GM12891 (cell line): ENCODE measurements at regions not wholly inside any gene's neighbourhood (a gene's known extent, or its start where the extent isn't known, plus 50 kb on each side); places are given as distances from the start of the nearest gene placed in this dataset.

Experiments
- PAX5 ChIP-seq: IDR thresholded peaks from 2 replicates; pipeline ENCODE4 v1.6.1; 2011; ENCODE audit warnings: low read length, moderate library complexity, mild to moderate bottlenecking; ENCODE audit not compliant: insufficient read depth, severe bottlenecking
- POLR2A ChIP-seq: IDR thresholded peaks from 2 replicates; pipeline ENCODE4 v1.6.1; 2011; ENCODE audit warnings: low read depth, low read length, control low read depth
- POLR2AphosphoS5 ChIP-seq: IDR thresholded peaks from 2 replicates; pipeline ENCODE4 v1.6.1; 2011; ENCODE audit warnings: low read depth, low read length, control low read depth
- POU2F2 ChIP-seq: IDR thresholded peaks from 2 replicates; pipeline ENCODE4 v1.6.1; 2011; ENCODE audit warnings: low read depth, mild to moderate bottlenecking, control low read depth, low read length, moderate library complexity
- TAF1 ChIP-seq: IDR thresholded peaks from 2 replicates; pipeline ENCODE4 v1.6.1; 2011; ENCODE audit warnings: low read depth, low read length, control low read depth

DNA sequence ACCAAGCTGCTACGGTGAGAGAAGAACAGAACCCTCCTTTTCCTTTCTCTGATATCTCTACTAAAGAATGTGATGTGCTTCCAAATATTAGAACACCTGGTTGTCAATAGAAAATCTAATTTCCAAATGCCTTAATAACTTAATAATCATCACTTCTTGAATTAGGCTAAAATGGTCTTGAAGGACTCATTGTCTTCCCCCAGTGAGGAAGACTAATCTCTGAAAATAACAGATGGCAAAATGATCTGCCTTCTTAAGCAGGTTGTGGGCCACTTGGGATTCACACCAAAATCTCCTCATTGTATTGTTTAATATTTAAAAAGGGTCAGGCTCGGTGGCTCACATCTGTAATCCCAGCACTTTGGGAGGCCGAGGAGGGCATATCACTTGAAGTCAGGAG, 805.9 kb upstream of the AUTS2 start:
- no peak for TF ChIP-seq POU2F2
- no peak for TF ChIP-seq POLR2AphosphoS5
- no peak for TF ChIP-seq POLR2A
- TF ChIP-seq PAX5, result no peak
- no peak for TF ChIP-seq TAF1
